GM21723 (cell line): ENCODE measurements at regions not wholly inside any gene's neighbourhood (a gene's known extent, or its start where the extent isn't known, plus 50 kb on each side); places are given as distances from the start of the nearest gene placed in this dataset.
A peak's percentile ranks its signal among the peaks of the same experiment; 100 is the strongest.

ENCODE experiments used
- ATAC-seq: cut with Tn5 transposase; IDR thresholded peaks from one replicate; pipeline ENCODE4 v1.9.1; 2021; ENCODE audit warnings: mild to moderate bottlenecking, moderate library complexity; ENCODE audit not compliant: unreplicated experiment

DNA sequence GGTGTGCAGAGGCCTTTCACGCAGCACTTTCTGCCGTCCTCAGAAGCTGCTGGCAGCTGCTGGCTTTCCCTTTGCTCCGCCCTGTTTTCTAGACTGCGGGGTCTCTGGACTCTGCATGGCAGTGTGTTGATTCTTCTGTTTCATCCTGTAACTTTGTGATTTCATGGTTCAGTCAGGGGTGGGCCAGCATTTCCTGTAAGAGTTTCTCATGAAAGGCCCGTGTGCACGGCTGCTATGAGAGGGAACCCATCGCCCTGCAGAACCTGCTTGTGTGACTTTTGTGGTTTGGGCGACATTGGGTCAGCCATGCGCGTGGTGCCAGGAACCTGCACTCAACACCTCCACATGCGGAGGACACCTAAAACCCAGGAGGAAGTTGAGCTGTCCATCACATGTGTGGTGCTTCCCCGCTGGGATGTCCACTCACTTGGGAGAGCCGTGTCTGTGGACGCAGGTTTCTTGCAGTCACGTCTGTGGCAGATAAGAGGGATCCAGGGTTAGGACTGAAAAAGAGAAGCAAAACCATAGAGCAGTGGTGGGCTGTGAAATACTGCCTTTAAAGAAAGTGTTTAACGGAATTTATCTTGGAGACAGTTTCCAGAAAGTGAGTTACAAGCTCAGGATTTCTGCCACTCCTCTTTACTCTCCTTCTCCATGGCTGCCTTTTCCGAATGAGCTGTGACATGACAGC lies 167.3 kb upstream of the ALKAL2 start:
- no peak for ATAC-seq

DNA sequence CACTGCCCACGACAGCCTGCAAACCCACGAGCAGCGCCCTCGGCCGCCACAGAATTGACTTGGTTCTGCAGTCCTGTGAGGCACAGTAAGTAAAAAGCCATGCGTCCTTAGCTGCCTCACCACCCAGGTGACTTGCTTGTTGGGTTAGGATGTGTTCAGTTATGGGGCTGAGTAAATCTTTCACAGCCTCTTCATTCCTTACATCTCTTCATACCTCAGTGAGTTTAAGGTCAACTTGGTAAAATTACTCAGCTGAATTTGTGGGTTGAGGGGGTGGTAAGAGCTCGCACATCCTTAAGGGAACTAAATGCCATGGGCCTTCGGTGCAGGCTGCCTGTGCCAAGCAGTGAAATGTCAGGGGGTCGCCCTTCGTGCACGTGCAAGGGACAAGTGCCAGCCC lies 165.2 kb upstream of the ALKAL2 start:
- ATAC-seq = no peak

DNA sequence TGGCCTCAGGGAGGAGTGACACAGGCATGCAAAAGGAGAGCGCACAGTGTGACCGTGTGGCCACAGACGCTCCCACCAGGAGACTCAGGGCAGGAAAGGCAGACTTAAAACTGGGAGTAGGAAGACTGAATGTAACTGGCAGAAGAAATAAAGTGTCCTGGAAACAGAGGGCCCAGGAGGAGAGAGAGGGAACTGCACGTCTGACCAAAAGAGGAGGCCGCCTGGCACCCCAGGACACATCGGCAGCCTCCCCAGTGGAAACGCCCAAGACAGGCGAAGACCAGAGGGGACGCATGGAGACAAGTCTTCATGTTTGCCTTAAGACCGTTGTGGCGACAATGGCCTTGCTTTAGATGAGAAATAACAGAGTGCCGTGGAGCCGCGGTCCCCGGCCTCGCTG lies 163.6 kb upstream of the ALKAL2 start:
- no peak for ATAC-seq

DNA sequence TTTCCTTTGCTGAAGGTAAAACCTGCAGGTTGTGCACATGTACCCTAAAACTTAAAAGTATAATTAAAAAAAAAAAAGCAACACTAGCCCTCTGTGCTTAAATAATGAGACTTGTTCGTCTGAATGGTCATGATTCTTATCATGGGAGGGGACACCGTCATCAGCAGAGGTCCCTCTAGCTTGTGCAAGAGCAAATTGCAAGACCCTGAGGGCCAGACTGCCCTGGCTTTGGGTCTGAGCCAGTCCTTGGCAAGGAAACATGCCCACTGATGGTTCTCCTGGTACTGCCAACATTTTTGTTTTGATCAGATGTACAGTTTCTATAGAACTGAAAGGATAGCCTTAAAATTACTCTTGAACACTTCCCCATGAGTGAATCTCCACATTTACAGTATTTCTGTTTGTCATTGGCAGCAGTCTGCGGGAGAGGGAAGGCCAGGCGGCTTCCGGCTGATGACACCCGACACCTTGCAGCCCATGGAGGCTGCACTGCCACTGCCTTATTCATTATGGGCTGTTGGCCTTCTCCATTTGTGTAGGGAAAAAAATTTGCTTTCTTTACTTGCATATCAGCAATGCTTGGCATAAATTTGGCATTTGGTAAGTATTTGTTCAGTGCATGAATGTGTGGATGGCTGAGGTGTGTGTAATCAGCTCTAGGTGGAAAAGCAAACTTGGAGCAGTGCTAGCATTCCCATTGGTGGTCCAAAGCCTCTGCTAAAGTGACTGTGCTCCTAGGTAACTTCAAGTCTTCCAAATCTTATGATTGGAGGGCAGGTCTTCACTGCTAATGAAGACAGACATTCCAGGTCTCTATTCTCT lies 161.6 kb upstream of the ALKAL2 start:
- ATAC-seq = no peak

DNA sequence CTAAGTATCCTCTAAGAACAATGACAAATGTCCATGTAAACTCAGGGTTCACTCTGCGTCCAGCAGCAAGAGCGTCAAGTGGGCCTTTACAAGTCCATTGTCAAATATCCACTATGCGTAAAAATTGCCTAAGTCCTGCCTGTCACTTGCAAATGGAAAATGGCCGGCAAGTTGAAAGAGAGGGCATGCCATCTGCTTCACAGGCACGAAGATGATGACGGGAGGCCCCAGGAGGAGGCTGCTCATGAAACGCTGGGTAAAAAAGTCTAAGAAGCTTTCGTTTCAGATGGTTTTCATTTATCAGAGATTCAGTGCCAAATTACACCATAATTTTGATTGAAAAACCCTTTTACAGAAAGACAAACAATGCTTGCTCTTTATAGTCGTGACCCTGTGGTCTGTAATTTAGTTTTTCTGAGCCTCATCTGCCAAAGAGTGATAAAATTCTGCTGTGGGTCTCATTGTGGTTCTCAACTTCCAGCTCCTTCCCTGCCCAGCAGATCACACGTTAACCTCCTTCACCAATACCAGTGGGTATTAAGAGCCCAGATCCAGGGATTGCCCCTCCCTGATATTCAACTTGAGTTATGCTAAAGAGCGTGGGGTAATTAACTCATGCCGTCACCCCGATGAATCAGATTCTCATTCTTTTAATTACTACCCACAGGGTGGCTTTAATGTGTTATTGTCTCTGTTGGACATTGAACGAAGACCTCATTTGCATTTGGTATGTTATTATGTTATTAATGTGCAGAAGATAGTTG lies 160.2 kb upstream of the ALKAL2 start:
- ATAC-seq = no peak

DNA sequence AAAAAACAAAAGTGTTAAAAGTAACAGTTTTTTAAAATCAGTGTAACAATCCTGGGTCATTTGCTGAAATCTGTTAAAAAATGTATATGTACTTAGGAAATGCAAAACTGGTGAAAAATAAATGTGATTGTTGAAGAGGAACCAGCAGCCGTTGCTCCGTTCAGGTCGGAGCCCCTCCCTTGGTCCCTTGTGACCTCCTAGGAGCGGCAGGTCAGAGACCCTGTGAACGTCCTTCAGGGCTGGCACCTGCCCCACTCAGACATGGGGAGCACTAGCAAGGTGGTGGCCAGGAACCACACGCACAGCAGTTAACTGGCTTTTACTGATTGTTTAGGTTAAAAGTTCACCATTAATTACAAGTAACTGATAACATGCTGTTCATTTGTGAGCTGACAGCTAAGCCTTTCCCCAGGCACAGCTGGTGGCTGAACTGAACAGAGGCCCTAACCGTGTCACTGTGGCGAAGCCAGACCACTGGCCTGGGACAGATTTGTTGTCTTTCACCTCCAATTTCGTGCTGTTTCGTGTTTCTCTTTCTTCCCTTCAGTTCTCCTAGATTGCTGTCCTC lies 159.2 kb upstream of the ALKAL2 start:
- ATAC-seq = no peak

DNA sequence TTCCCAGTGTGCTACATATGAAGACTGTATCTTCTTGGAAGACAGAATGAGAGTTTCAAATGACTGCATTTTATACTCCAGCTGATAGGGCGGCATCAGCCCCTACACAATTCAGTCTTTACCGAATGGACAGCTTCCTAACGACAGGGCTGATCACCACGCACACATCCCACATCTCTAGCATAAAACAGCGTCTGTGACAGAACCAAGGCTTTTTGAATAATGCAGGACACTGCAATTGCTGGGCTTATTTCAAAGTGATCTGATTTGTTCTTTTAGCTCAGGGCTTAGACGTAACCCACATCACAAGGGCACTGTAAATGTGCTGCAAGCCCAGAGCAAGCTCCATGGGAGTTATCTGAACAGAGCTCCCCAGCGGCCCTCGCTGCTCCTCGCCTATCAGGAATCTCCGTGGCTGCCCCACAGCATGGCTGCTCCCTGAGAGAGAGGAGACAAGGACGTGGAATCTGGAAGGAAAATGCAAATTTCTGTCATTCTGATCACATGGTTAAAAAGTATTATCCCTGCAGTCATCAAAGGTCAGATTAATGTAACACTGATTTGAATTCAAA lies 158.5 kb upstream of the ALKAL2 start:
- ATAC-seq = no peak

DNA sequence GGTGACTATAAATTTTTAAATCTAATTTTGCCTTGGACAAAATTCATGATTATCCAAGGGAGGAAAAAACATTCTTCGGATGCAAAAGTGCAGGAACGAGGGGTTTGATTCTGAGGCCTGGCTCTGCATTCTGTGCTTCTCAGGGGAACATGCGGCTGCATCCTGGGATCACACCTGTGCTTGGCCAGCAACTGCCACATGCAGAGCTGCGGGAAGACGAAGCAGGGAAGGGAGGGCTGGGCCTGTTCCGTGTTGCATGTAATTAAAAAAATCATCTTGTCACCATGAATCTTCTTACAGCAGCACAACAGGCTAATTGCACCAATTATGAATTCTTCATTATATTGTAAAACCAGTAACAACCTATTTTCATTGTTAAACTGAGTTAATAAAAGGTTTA lies 158.0 kb upstream of the ALKAL2 start:
- no peak for ATAC-seq

DNA sequence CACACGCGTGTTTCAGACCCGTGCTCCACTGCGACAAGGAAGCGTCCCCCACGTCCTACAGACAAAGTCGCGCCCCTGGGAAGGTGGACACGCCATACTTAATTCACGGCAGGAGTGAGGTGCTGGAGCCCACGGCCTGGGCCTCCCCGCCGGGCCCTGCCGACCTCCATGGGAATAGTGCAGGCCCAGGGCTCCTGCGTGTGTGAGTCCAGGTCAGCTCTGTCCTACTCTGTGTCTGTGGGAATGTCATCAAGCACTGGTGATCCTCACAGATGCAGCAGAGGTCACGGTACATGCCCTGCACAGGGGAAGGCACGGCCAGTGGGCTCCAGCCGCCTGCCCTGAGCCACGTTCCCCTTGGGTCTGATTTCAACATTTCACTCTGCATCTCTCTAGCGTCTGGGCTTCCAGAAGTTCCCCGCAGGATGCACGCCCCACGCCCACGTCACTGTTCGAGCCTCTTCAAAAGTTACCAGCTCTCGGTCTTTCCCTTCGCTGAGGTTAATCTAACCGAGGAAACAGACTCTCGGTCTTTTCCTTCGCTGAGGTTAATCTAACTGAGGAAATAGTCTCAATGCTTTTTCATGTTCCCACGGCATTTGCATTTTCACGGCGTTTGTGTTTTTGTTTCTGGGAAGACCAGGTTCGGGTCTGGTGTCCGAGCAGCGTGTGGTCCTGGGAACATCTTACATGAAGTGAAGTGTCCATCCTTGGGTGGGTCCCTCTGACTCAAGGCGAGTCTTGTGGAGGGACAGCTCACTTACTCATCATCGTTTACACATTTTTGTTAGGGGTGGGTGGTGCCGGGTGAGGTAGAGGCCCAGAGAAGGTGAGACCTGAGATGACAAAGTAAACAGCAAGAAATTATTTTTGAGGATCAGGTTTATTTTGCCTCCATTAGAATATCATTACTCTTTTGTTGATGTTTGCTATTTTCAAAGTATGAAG lies 157.3 kb upstream of the ALKAL2 start:
- no peak for ATAC-seq

DNA sequence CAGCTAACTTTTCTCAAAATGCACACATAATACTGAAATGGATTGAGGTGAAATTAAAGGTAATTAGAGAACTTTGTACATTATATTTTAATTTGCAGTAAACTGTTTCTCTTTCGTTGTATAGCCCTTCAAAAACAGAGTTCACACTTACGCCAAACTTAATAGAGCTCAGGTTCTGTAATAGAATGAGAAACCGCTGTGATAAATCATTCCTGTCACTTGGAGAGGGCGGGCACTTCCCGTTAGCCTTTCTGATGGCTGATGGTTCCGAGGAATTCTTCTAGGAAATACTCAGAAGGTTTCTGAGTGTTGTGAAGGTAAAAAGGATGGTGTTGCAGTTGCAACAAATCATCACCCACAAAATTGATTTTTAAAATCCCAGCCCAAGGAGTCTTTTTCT lies 155.8 kb upstream of the ALKAL2 start:
- ATAC-seq = no peak

DNA sequence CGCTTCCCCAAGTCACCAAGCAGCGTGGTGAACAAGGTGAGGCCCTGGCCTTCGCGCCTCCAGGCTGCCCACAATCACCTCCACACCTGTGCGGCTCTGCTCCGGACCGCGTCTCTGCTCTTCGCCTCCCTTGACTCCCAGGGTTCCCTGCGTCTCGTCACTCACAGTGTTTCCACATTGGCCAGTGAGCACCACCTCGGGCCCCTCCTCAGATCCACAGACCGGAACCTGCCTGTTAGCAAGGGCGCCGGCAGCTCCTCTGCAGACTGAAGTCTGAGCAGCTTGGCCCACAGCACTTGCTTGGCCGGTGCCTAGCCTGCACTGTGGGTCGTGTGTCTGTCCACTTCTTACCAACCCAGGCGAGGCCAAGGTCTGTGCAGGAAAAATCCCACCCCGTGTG lies 155.3 kb upstream of the ALKAL2 start:
- no peak for ATAC-seq

DNA sequence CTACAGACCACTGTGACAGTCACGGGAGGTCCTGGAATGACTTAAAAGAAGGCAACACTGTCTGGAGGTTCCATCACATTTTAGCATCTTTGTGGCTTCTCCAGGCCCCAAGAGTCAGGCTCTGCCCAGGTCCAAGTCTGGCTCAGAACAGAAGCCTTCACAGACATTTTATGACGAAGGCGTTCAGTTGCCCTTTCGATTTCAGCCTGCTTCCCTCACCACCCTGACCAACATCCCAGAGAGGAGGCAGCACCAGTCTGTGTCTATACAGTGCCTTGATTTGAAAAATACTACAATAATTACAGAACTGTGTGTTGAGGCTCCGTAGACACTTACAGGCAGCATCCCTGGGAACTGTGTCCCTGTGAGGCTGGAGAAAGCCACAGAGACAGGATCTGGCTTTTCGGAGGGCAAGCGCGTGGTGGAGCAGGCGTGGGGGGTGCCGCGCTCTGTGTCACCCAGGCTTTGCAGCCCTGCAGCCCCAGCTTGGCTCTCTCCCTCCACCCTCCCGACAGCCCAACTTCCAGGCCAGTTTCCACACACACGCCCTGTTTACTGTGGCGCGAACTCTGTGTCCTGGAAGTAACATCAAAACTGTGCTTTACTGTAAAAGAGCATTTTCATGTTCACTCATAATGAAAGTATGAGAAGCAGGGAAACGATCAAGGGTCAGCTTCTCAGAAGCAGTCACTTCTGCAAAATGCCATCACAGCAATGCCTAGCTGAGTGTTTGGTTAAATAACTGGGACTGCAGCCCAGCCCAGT lies 153.5 kb upstream of the ALKAL2 start:
- ATAC-seq = peak; percentile 43

DNA sequence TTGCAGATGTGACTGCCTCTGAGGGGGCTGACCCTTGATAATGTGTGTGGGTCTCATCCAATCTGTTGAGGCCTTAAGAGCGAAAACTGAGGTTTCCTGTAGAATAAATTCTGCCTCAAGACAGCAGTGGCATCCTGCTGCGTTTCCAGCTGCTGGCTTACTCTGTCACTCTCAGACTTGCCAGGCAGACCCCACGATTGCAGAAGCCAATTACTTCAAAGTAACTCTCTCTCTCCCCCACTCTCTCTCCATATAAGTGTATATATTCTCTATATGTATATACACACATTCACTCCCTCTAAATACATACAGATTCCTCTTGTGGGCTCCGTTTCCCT lies 152.5 kb upstream of the ALKAL2 start:
- ATAC-seq = no peak

DNA sequence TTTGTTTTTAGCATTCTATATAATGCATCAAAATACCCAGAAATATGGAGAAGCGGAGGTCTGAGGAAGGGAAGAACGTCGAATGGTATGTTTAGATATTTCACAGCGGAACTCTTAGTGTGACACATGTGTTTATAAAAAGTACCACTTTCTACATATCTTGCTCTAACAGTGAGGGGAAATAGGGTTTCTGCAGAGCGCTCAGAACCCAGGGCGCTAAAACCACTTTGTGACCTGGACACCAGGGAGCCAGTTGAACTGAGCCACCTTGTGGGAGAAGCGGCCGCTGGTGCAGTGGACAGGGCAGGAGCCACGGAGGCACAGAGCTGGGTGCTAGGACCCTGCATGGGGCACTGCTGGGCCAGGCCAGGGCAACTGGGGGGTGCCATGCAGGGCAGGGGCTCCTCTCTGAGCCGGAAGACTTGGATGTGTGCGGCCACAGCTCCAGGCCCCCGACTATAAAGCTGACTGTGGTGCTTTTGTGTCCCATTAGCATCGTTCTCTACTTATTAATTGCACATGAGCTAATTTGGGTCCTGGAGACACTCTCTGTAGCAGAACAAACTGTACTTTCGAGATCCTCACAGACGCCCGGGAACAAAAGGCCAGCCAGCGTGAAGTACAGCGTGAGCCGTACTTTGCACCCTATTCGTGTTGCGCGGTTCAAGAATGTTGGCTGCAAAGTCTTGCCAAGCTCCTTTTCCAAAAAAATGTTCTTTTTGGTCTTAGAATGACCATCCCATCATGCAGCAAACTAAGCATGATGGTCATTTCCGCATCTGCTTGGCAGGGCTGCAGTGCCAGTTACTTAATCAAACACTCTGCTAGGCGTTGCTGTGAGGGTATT lies 151.9 kb upstream of the ALKAL2 start:
- ATAC-seq = no peak

DNA sequence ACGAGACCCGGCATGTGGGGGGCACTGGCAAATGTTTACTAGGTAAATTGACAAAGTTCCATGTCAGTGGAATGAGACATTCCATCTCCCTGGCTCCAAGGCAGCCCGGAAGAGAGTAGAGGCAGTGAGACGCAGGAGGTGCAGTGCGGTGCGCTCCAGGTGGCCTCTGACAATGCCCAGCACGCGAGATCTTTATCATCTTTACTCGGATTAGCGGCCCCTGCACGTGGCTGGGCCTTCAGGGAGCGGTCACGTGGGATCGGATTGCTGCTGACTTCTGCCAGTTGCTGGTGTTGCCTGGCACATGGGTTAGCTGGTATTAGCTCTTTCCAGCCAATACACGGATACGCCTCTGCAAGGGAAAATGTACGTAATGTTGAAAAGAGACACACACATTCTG lies 151.2 kb upstream of the ALKAL2 start:
- ATAC-seq = no peak

DNA sequence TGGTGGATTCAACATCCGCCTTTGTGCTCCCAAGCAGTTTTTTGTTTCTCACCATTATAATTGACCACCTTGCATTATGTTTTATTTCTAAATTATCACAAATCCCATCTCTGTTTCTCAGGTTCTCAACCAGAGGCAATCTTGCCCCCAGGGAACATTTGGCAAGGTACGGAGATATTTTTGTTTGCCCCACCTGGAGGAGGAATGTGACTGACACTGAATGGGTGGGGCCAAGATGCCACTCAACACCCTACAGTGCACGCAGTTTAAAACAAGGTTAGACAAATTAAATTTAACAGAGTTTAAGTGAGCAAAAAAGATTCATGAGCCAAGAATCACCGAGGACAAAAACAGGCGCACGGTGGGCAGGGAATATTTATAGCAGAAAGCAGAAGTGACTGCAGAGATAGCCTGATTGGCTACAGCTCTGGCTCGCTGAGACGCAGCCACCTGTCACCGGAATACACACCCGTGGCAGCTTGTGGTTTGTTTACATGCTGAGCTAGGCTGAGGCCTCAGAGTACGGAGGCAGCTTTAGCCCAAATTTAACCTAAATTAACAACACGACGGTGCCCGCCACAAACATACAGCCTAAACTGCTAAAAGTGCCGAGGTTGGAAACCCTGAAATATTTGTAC lies 150.0 kb upstream of the ALKAL2 start:
- ATAC-seq = peak; percentile 100

DNA sequence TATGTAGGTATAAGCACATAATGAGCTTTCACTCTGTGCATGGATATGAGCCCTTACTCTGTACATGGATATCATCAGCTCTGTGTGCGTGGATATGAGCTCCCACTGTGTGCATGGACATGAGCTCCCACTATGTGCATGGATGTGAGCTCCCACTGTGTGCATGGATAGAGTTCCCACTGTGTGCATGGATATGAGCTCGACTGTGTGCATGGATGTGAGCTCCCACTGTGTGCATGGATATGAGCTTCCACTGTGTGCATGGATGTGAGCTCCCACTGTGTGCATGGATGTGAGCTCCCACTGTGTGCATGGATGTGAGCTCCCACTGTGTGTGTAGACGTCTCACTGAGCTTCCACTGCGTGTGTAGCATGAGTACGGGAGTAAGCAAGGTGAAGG lies 149.3 kb upstream of the ALKAL2 start:
- no peak for ATAC-seq

DNA sequence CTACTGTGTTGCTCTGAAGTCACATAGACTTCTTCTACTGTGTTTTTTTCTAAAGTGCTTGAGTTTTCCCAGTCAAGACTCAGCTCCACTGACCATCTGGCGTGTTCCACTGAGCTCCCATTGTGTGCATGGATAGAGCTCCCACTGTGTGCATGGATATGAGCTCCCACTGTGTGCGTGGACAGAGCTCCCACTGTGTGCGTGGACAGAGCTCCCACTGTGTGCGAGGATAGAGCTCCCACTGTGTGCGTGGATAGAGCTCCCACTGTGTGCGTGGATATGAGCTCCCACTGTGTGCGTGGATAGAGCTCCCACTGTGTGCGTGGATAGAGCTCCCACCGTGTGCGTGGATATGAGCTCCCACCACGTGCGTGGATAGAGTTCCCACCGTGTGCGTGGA lies 148.3 kb upstream of the ALKAL2 start:
- ATAC-seq = no peak
